Panc1 (cell line): ENCODE measurements at regions not wholly inside any gene's neighbourhood (a gene's known extent, or its start where the extent isn't known, plus 50 kb on each side); places are given as distances from the start of the nearest gene placed in this dataset.

ENCODE experiments used
- ATAC-seq: fragments of 200-7000 bp; cut with Tn5 transposase; 2 replicates; pipeline ENCODE4 v1.9.1; 2020; ENCODE audit warnings: mild to moderate bottlenecking, moderate library complexity
- BruUV-seq: library from RNA; stranded (reverse); fragments of 400-500 nt; replicated peaks from 2 replicates; lab custom pipeline; 2021; lab: Mats Ljungman, UMichigan
- CTCF ChIA-PET: fragments of 300-600 bp; sonication (Branson Sonifier 250); formaldehyde crosslinking; loops from one replicate; lab custom pipeline; 2022; ENCODE audit warnings: antibody characterized with exemption; lab: Charles Lee
- POLR2A ChIA-PET: fragments of 300-600 bp; sonication (Branson Sonifier 250); formaldehyde crosslinking; loops from one replicate; lab custom pipeline; 2022; ENCODE audit warnings: antibody characterized with exemption; lab: Charles Lee
- DNase-seq: peaks from one replicate; pipeline ENCODE4 v3.0.0-alpha.2; 2010; ENCODE audit warnings: low read depth, low spot score
- H3K27ac ChIP-seq: 2 replicates; pipeline ENCODE4 v1.5.1; 2011; ENCODE audit warnings: mild to moderate bottlenecking, low read length, inconsistent platforms
- H3K27me3 ChIP-seq: fragments of 200-500 bp; sonication (Bioruptor generic); 2 replicates; pipeline ENCODE4 v1.6.0; 2014; ENCODE audit warnings: low read length, inconsistent platforms; ENCODE audit not compliant: control insufficient read depth, insufficient read depth
- H3K36me3 ChIP-seq: fragments of 200-500 bp; sonication (Bioruptor generic); 2 replicates; pipeline ENCODE4 v1.5.1; 2014; ENCODE audit warnings: inconsistent platforms, mild to moderate bottlenecking, low read length, moderate library complexity; ENCODE audit not compliant: control insufficient read depth, insufficient read depth
- H3K4me1 ChIP-seq: 2 replicates; pipeline ENCODE4 v1.5.1; 2011; ENCODE audit warnings: inconsistent platforms, mild to moderate bottlenecking, low read length, moderate library complexity; ENCODE audit not compliant: control insufficient read depth, insufficient read depth
- H3K4me3 ChIP-seq, 2 experiments: 2 replicates each; pipeline ENCODE4 v1.5.1; 2011 to 2012; ENCODE audit warnings: low read depth in 2 of 2, low read length in 2 of 2, mild to moderate bottlenecking in 2 of 2, inconsistent platforms in 1 of 2, moderate library complexity in 1 of 2
- H3K9me3 ChIP-seq: fragments of 200-500 bp; sonication (Bioruptor generic); 2 replicates; pipeline ENCODE4 v1.5.1; 2014; ENCODE audit warnings: low read depth, mild to moderate bottlenecking, inconsistent platforms, low read length, moderate library complexity; ENCODE audit not compliant: control insufficient read depth, insufficient read depth
- CTCF ChIP-seq: fragments of 450-650 bp; IDR thresholded peaks from 2 replicates; pipeline ENCODE4 v1.5.1; 2017; ENCODE audit warnings: mild to moderate bottlenecking
- POLR2AphosphoS5 ChIP-seq: IDR thresholded peaks from 2 replicates; pipeline ENCODE4 v1.6.1; 2012; ENCODE audit warnings: mild to moderate bottlenecking, low read depth, low read length, moderate library complexity
- REST ChIP-seq, 2 experiments: IDR thresholded peaks; 2 replicates each; pipeline ENCODE4 v1.6.1; 2011 to 2012; ENCODE audit warnings: low read depth in 2 of 2, control low read depth in 1 of 2, low read length in 1 of 2, mild to moderate bottlenecking in 1 of 2, moderate library complexity in 1 of 2; ENCODE audit not compliant: insufficient read depth in 1 of 2
- SIN3A ChIP-seq: IDR thresholded peaks from 2 replicates; pipeline ENCODE4 v1.6.1; 2012; ENCODE audit warnings: low read depth, mild to moderate bottlenecking, low read length, moderate library complexity, borderline replicate concordance; ENCODE audit not compliant: insufficient read depth
- TCF7L2 ChIP-seq: IDR thresholded peaks from 2 replicates; pipeline ENCODE4 v1.6.1; 2011; ENCODE audit warnings: mild to moderate bottlenecking, low read depth, low read length, inconsistent platforms
- in situ Hi-C: cut with HindIII; loops from 2 replicates; pipeline ENCODE4 v1.10.0; 2016; ENCODE audit warnings: low sequenced_read_pairs, low pct_unique_long_range_greater_than_20kb
- intact Hi-C: fragments of 100-400 bp; cut with micrococcal nuclease; formaldehyde crosslinking; loops from one replicate; pipeline ENCODE4 v1.10.0; 2022; ENCODE audit not compliant: unreplicated experiment

- no TSS peak for BruUV-seq
- Histone ChIP-seq H3K27me3 (no peaks in the 10 kb centered on the region; the same call in 1 of the 2 replicates), H3K9me3 (no peaks in the 10 kb centered on the region), H3K27ac (no peak overlapping the region), H3K36me3 (no peaks in the 10 kb centered on the region), H3K4me3 (no peak overlapping the region), H3K4me1 (no peaks in the 10 kb centered on the region)
- POLR2A ChIA-PET: no interaction called here
- DNase-seq (no peak), ATAC-seq (no peak)
- CTCF ChIA-PET: no interaction called here
- TF ChIP-seq SIN3A: no peak
- TF ChIP-seq CTCF: no peak
- no peak for TF ChIP-seq TCF7L2
- TF ChIP-seq POLR2AphosphoS5: no peak
- in situ Hi-C loops (no loop called here), intact Hi-C loops (no loop called here)
Measured at GRCh38 chr1:2882966-2883696, 81.6 kb upstream of the TTC34 start.

- BruUV-seq: no TSS peak
- intact Hi-C loops: no loop called here
- CTCF ChIA-PET: no interaction called here
Measured at GRCh38 chr1:2885001-2885400, 83.5 kb upstream of the TTC34 start.

GRCh38 chr1:2886631-2887030 is 85.1 kb upstream of the TTC34 start:
- no peak for DNase-seq
- Histone ChIP-seq H3K27ac (no peak overlapping the region), H3K4me1 (no peaks in the 10 kb centered on the region), H3K27me3 (no peaks in the 10 kb centered on the region), H3K36me3 (no peaks in the 10 kb centered on the region), H3K9me3 (no peaks in the 10 kb centered on the region), H3K4me3 (no peak overlapping the region)
- ChIA-PET CTCF (no interaction called here), POLR2A (no interaction called here)
- no peak for ATAC-seq
- in situ Hi-C loops: no loop called here
- no TSS peak for BruUV-seq
- TF ChIP-seq CTCF (no peak), SIN3A (no peak), TCF7L2 (no peak), REST (IDR thresholded peaks at IDR 0.05; ENCODE audit: insufficient read depth in 1 of 2, low read depth in 2 of 2, low read length in 1 of 2) (no peak), POLR2AphosphoS5 (no peak)
- intact Hi-C loops: no loop called here

More at GRCh38 chr1:2885001-2885400, 83.5 kb upstream of the TTC34 start:
- DNase-seq (no peak), ATAC-seq (no peak)
- Histone ChIP-seq H3K4me3 (no peak overlapping the region), H3K9me3 (no peaks in the 10 kb centered on the region), H3K4me1 (no peaks in the 10 kb centered on the region), H3K27ac (no peak overlapping the region), H3K27me3 (no peaks in the 10 kb centered on the region), H3K36me3 (no peaks in the 10 kb centered on the region)
- in situ Hi-C loops: no loop called here
- TF ChIP-seq CTCF: no peak
- no peak for TF ChIP-seq SIN3A
- no peak for TF ChIP-seq POLR2AphosphoS5
- POLR2A ChIA-PET: no interaction called here
